HG03457 (cell line): ENCODE measurements at regions not wholly inside any gene's neighbourhood (a gene's known extent, or its start where the extent isn't known, plus 50 kb on each side); places are given as distances from the start of the nearest gene placed in this dataset.

Source experiments
- ATAC-seq: cut with Tn5 transposase; IDR thresholded peaks from one replicate; pipeline ENCODE4 v1.9.1; 2021; ENCODE audit warnings: moderate number of reproducible peaks; ENCODE audit not compliant: unreplicated experiment

GRCh38 chr21:14870853-14871149, 194.0 kb downstream of the NRIP1 start:
- ATAC-seq = no peak

- no peak for ATAC-seq
Observed at GRCh38 chr21:14869984-14870852, 194.6 kb downstream of the NRIP1 start.

- ATAC-seq = no peak
Observed at GRCh38 chr21:14866859-14867765, 197.7 kb downstream of the NRIP1 start.

GRCh38 chr21:14864211-14865021, 200.4 kb downstream of the NRIP1 start:
- no peak for ATAC-seq

GRCh38 chr21:14863745-14864210, 201.0 kb downstream of the NRIP1 start:
- no peak for ATAC-seq

DNA sequence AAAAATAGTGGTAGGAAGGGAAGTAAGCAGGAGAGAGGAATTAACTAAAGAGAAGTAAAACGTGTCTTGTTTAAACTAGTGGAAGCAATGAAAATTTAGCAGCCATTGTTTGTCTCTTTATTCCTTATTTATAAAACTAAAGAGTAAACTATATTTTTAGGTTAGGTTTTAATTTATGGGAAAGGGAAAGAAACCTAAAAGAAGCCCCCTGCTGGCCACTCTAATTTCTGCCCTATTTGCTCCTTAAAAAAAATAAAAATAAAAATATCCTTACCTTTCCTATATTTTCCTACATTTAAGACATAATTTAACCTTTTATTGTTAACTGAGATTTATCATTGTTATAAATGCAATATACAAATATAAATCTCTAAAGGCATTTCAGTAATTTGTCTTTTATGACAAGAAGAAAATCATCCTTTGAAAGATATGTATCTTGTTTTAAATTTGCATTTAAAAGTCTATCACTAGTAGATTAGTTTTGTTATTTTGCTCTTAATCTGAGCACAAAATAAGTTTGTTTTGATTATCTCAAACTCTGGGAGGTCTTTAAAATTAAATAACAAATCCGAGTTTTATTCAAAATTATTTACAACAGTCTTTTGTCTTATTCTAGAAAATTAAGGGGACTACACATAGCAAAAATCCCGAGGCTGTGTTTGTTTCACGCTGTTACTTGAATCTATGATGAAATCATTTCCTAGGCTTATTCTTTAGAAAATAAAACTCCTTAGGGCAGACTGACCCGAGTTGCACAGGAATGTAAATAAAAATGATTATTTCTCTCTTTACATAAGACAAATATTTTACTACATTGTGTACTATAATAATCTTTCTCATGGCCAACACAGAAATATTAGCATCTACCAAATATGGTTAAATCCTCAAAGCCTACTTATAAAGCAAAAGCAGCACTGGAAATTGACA, 201.7 kb downstream of the NRIP1 start:
- no peak for ATAC-seq

DNA sequence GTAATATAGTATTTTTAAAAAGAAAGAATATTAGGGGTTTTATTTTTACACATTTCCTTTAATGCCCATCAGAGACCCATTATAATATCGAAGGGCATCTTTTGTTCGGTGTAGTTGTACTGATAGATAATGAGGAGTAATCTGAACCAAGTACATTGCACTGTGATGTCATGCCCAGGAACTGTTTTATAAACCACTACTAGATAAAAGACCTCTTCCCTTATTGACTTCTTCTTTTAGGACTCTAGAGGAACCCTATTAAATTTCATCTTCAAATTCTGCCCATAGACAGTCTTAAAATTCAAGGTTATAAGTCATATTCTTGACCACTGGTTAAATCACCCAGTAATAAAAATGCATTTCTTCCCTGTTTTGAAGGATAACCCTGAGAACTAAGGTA, 206.5 kb downstream of the NRIP1 start:
- no peak for ATAC-seq

DNA sequence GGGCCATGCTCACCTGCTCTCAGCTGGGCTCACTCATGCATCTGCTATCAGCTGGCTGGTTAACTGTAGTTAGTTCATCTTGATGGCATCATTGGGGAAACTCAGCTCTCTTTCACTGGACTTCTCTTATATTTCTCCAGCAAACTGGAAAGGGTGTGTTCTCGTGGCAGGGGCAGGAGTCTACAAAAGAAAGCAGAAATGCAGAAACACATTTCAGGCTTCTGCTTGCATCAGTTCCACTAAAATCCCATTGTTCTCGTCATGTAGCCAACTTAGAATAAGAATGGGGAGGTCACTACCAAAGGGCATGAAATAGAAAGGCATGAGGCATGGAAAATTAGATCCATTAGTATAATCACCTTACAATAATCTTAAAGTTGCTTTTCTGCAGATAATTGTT, 207.3 kb downstream of the NRIP1 start:
- no peak for ATAC-seq

DNA sequence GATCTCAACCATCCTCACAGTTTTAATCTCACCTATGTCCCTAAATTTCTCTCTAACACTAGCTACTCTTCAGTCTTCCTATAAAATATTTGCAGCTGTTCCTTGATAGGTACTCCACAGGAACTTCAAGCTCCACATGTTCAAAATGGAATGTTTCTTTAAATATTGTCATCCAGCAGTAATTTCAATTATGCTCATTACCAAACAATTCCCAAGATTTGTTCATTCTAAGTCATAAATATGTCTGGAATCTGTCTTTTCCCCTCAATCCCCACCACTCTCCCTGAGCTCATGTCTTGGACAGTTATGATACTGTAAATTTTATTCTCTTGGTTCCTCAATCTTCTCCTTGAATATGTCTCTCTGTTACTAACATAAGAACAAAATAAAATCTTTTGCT, 214.4 kb downstream of the NRIP1 start:
- no peak for ATAC-seq

DNA sequence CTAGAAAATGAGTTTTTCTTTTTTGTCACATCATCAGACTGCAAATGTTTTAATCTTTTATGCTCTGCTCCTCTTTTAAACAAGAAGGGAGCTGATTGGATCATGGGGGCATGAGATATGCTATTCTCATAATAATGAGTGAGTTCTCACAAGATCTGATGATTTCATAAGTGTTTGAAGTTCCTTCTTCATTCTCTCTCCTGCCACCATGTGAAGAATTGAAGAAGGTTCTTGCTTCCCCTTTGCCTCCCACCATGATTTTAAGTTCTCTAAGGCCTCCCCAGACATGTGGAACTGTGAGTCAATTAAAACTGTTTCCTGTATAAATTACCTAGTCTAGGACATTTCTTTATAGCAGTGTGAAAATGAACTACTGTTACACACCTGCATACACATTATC, 218.2 kb downstream of the NRIP1 start:
- ATAC-seq = no peak

DNA sequence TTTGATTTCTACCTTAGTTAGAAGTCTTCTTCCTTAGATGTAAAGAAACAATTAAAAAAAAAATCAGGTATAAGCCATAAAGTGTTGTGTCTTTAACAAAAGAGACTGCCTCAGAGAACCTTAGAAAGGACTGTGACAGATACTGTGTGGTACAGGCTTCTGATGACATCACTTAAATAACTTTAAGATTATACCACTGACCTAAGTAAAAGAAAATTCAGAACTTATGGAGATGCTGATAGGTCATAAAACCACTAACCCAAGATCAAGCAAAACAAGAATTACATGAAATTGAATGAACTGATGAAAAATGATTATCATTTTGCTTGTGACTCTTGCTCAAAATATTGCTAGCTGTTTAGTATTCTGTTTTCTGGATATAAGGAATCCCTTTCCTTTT, 220.8 kb downstream of the NRIP1 start:
- no peak for ATAC-seq

- ATAC-seq = no peak
Observed at GRCh38 chr21:14842601-14843000, 222.2 kb downstream of the NRIP1 start.

GRCh38 chr21:14841511-14842472, 223.0 kb downstream of the NRIP1 start:
- ATAC-seq = no peak

DNA sequence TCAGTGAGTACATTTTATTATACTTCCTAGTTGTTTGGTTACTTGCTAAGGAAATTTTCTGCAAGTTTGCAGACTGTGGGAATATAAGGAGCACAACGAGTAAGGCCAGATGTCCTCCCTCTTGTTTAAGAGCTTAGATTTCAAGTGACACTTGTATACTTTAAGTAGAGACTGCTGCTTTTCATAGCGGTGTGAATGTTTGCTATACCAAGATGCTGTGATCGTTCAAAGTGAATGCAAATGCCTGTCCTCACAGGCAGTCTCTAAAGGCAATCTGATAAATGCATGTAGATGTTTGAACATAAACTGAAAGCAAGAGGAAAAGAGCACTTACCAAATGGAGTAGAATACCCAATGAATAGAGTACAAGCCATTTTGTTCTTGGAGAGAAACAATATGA, 226.4 kb downstream of the NRIP1 start:
- no peak for ATAC-seq

DNA sequence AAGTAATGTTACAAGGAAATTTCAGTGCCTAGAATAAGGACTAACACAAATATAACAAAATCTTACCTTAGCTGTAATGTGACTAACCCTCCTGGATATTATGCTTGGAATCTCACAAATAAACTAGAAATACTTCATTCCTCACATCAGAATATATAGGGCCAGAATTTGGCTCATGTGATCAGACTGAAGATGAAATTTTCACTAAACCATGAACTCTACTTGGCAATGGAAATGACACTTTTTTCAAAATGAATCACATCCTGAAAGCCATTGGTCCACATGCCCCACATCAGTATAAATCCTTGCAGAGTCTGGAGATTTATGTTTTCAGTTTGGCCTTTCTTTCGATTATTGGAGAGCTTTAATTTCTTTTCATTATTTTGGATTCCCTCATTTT, 227.8 kb downstream of the NRIP1 start:
- no peak for ATAC-seq

DNA sequence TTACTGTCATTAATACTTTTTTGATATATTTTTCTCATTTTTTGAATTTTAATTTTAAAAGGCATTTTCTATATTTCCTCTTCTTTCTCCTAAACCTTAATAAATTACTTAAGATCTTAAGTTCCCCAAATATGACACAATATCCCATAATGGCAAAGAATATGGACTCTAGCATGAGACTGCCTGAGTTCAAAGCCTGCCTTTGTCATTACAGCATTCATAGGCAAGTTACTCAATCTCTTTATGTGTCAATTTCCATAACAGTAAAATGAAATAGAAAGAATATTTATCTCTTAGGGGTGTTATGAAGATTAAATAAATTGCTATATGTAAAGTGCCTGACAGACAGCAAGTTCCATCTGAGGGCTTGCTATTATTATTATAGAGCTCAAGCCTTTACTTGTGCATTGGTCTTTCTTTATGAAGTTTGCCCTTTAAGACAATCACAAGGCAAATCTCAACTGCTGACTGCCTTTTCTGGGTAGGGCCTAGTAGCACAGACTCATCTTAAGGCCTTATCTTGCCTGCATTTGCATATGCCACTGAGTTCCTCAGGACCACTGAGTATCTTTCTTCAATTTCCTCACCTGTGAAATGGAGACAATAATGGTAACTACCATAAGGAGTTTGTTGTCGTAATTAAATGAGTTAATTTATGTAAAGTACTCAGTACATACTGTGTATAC, 231.0 kb downstream of the NRIP1 start:
- ATAC-seq = no peak

DNA sequence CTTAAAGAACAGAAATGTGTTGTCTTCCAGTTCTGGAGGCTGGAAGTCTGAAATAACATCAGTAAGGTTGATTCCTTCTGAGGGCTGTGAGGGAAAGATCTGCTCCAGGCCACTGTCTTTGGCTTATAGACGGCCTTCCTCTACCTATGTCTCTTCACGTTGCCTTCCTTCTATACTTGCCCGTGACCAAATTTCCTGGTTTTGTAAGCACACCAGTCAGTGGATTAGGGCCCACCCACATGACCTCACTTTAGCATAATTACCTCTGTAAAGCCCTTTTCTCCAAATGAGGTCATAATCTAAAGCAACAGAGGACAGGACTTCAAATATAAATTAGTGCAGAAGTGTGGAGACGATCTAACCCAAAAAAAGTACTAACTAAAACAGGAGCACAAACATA, 231.6 kb downstream of the NRIP1 start:
- no peak for ATAC-seq

DNA sequence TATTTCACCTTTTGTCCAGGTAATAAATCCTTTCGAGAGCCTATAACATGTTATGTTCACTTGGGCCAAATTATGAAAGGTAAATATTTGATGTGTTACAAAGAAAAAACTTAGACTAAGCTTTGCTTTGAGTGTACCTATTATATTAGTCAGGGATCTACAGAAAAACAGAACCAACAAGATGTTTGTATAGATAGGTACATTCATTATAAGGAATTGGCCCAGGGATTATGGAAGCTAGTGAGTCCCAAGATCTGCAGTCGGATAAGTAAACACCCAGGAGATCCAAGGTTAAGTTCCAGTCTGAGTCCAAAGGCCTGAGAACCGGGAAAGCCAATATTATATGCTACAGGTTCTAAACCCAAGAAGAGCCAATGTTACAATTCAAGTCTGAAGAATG, 234.5 kb downstream of the NRIP1 start:
- ATAC-seq = no peak
